HepG2 (cell line): ENCODE measurements at regions not wholly inside any gene's neighbourhood (a gene's known extent, or its start where the extent isn't known, plus 50 kb on each side); places are given as distances from the start of the nearest gene placed in this dataset.
A peak's percentile ranks its signal among the peaks of the same experiment; 100 is the strongest.

Source experiments
- CCAR2 ChIP-seq: fragments of 200-400 bp; formaldehyde crosslinking; optimal IDR thresholded peaks from 2 replicates; pipeline ENCODE3; 2018; ENCODE audit warnings: low read depth, mild to moderate bottlenecking, low read length, moderate library complexity
- GATAD2A ChIP-seq: IDR thresholded peaks from 2 replicates; pipeline ENCODE4 v1.6.1; 2016
- HDAC2 ChIP-seq: sonication (generic); formaldehyde crosslinking; IDR thresholded peaks from 2 replicates; pipeline ENCODE4 v1.4.0; 2020; ENCODE audit warnings: missing genetic modification reagents
- HNRNPL ChIP-seq: fragments of 200-400 bp; formaldehyde crosslinking; IDR thresholded peaks from 2 replicates; pipeline ENCODE4 v1.6.1; 2017; ENCODE audit warnings: mild to moderate bottlenecking, low read depth, low read length
- LBX2 ChIP-seq: sonication (generic); formaldehyde crosslinking; IDR thresholded peaks from 2 replicates; pipeline ENCODE4 v1.5.0; 2020; ENCODE audit warnings: missing genetic modification reagents, mild to moderate bottlenecking, borderline replicate concordance
- LRRFIP1 ChIP-seq: sonication (generic); formaldehyde crosslinking; conservative IDR thresholded peaks from 2 replicates; pipeline ENCODE4 v1.4.0; 2020; ENCODE audit warnings: missing genetic modification reagents
- MIXL1 ChIP-seq: IDR thresholded peaks from 2 replicates; pipeline ENCODE4 v1.6.1; 2016
- NRL ChIP-seq: sonication (generic); formaldehyde crosslinking; IDR thresholded peaks from 2 replicates; pipeline ENCODE4 v1.5.0; 2020; ENCODE audit warnings: missing genetic modification reagents, mild to moderate bottlenecking, moderate library complexity, borderline replicate concordance
- RAD21 ChIP-seq: fragments of 450-650 bp; formaldehyde crosslinking; IDR thresholded peaks from 2 replicates; pipeline ENCODE4 v1.5.0; 2020; ENCODE audit warnings: mild to moderate bottlenecking
- SNAPC2 ChIP-seq: sonication (generic); formaldehyde crosslinking; IDR thresholded peaks from 2 replicates; pipeline ENCODE4 v1.8.1; 2022; ENCODE audit warnings: mild to moderate bottlenecking, missing genetic modification reagents
- SSRP1 ChIP-seq: IDR thresholded peaks from 2 replicates; pipeline ENCODE4 v1.6.1; 2016; ENCODE audit warnings: control low read depth
- TBL1XR1 ChIP-seq: fragments of 150-350 bp; IDR thresholded peaks from 2 replicates; pipeline ENCODE4 v1.6.1; 2014; ENCODE audit warnings: borderline replicate concordance, low read length; ENCODE audit not compliant: partially characterized antibody
- TFDP2 ChIP-seq: sonication (generic); formaldehyde crosslinking; IDR thresholded peaks from 2 replicates; pipeline ENCODE4 v1.4.0; 2020; ENCODE audit warnings: missing genetic modification reagents
- TOPORS ChIP-seq: sonication (generic); formaldehyde crosslinking; IDR thresholded peaks from 2 replicates; pipeline ENCODE4 v1.8.0; 2023; ENCODE audit warnings: mild to moderate bottlenecking, missing genetic modification reagents
- ZFP82 ChIP-seq: sonication (generic); formaldehyde crosslinking; IDR thresholded peaks from 2 replicates; pipeline ENCODE4 v1.5.1; 2020; ENCODE audit warnings: mild to moderate bottlenecking, missing genetic modification reagents, borderline replicate concordance
- ZNF143 ChIP-seq: sonication (generic); formaldehyde crosslinking; IDR thresholded peaks from 2 replicates; pipeline ENCODE4 v1.4.0; 2020; ENCODE audit warnings: missing genetic modification reagents
- ZNF207 ChIP-seq: fragments of 450-650 bp; IDR thresholded peaks from 2 replicates; pipeline ENCODE4 v1.6.1; 2016; ENCODE audit warnings: antibody characterized with exemption, borderline replicate concordance
- ZNF253 ChIP-seq: sonication (generic); formaldehyde crosslinking; IDR thresholded peaks from 2 replicates; pipeline ENCODE4 v1.8.0; 2022; ENCODE audit warnings: mild to moderate bottlenecking, missing genetic modification reagents, borderline replicate concordance
- ZNF276 ChIP-seq: sonication (generic); formaldehyde crosslinking; IDR thresholded peaks from 2 replicates; pipeline ENCODE4 v1.4.0; 2020; ENCODE audit warnings: mild to moderate bottlenecking, low read depth, missing genetic modification reagents
- ZNF296 ChIP-seq: sonication (generic); formaldehyde crosslinking; conservative IDR thresholded peaks from 2 replicates; pipeline ENCODE4 v1.5.0; 2020; ENCODE audit warnings: mild to moderate bottlenecking, missing genetic modification reagents
- ZNF335 ChIP-seq: sonication (generic); formaldehyde crosslinking; IDR thresholded peaks from 2 replicates; pipeline ENCODE4 v1.4.0; 2020; ENCODE audit warnings: missing genetic modification reagents
- ZNF484 ChIP-seq: sonication (generic); formaldehyde crosslinking; IDR thresholded peaks from 2 replicates; pipeline ENCODE4 v1.5.1; 2020; ENCODE audit warnings: mild to moderate bottlenecking, low read depth, missing genetic modification reagents, borderline replicate concordance
- ZNF552 ChIP-seq: sonication (generic); formaldehyde crosslinking; IDR thresholded peaks from 2 replicates; pipeline ENCODE4 v1.9.0; 2022; ENCODE audit warnings: missing genetic modification reagents, mild to moderate bottlenecking, borderline replicate concordance
- ZNF629 ChIP-seq: sonication (generic); formaldehyde crosslinking; conservative IDR thresholded peaks from 2 replicates; pipeline ENCODE4 v1.5.0; 2020; ENCODE audit warnings: missing genetic modification reagents
- ZNF660 ChIP-seq: sonication (generic); formaldehyde crosslinking; IDR thresholded peaks from 2 replicates; pipeline ENCODE4 v1.5.1; 2020; ENCODE audit warnings: mild to moderate bottlenecking, low read depth, missing genetic modification reagents, borderline replicate concordance
- ZNF776 ChIP-seq: sonication (generic); formaldehyde crosslinking; IDR thresholded peaks from 2 replicates; pipeline ENCODE4 v1.4.0; 2020; ENCODE audit warnings: mild to moderate bottlenecking, missing genetic modification reagents
- ZZZ3 ChIP-seq: sonication (generic); formaldehyde crosslinking; IDR thresholded peaks from 2 replicates; pipeline ENCODE4 v1.4.0; 2020; ENCODE audit warnings: missing genetic modification reagents, mild to moderate bottlenecking, borderline replicate concordance

- TF ChIP-seq SSRP1 (CRISPR knock-in tag) (no peak), SNAPC2 (CRISPR knock-in tag) (no peak), RAD21 (peak; percentile 83), GATAD2A (CRISPR knock-in tag) (0 out of 2 replicates have a peak, but pooled peaks have one; percentile 37), ZFP82 (CRISPR knock-in tag) (no peak), LBX2 (no peak), MIXL1 (no peak), ZNF296 (CRISPR knock-in tag) (no peak), ZNF335 (CRISPR knock-in tag) (no peak), LRRFIP1 (CRISPR knock-in tag) (no peak), ZNF276 (CRISPR knock-in tag) (no peak), ZNF253 (CRISPR knock-in tag) (no peak), HDAC2 (CRISPR knock-in tag) (no peak), ZNF629 (CRISPR knock-in tag) (no peak), ZNF552 (CRISPR knock-in tag) (no peak), TOPORS (no peak), ZNF660 (CRISPR knock-in tag) (no peak), ZNF143 (CRISPR knock-in tag) (no peak), ZNF207 (no peak), TFDP2 (CRISPR knock-in tag) (no peak), CCAR2 (no peak), HNRNPL (no peak), ZZZ3 (CRISPR knock-in tag) (no peak), NRL (CRISPR knock-in tag) (0 out of 2 replicates have a peak, but pooled peaks have one; percentile 31), ZNF484 (CRISPR knock-in tag) (no peak), TBL1XR1 (no peak), ZNF776 (CRISPR knock-in tag) (no peak)
These were observed 149.5 kb downstream of the SMAD6 start (continued) for GRCh38 chr15:66851311-66852063.
